ENCODE measurements at regions not wholly inside any gene's neighbourhood (a gene's known extent, or its start where the extent isn't known, plus 50 kb on each side); places are given as distances from the start of the nearest gene placed in this dataset.
"Not testable (repeated sequence)": the region's sequence is repeated elsewhere in the genome, so short reads cannot be mapped to it uniquely, and the experiment has no call there.

GRCh38 chr2:215831296-215831913 lies 181.9 kb downstream of the MREG start:
- TF ChIP-seq ZNF274 (IDR thresholded peaks at IDR 0.05; ENCODE audit: low read depth, low read length): no peak
- H3K4me3 ChIP-seq (ENCODE audit: low read length): peak overlapping the region; percentile 31; the same call in 1 of the 2 replicates

- TF ChIP-seq ZNF274 (IDR thresholded peaks at IDR 0.05; ENCODE audit: low read depth, low read length): no peak
- no peak overlapping the region for H3K4me3 ChIP-seq (ENCODE audit: low read length)
Measured at GRCh38 chr2:215830304-215830703, 183.0 kb downstream of the MREG start.

GRCh38 chr2:215829261-215829660 lies 184.1 kb downstream of the MREG start:
- no peak overlapping the region for H3K4me3 ChIP-seq (ENCODE audit: low read length)
- no peak for TF ChIP-seq ZNF274 (IDR thresholded peaks at IDR 0.05; ENCODE audit: low read depth, low read length)

- TF ChIP-seq ZNF274 (IDR thresholded peaks at IDR 0.05; ENCODE audit: low read depth, low read length): no peak
- no peak overlapping the region for H3K4me3 ChIP-seq (ENCODE audit: low read length)
Measured at GRCh38 chr2:215828528-215829184, 184.7 kb downstream of the MREG start.

- TF ChIP-seq ZNF274 (IDR thresholded peaks at IDR 0.05; ENCODE audit: low read depth, low read length): no peak
- no peak overlapping the region for H3K4me3 ChIP-seq (ENCODE audit: low read length)
Measured at GRCh38 chr2:215826838-215827441, 186.4 kb downstream of the MREG start.

GRCh38 chr2:215826376-215826775 lies 187.0 kb downstream of the MREG start:
- H3K4me3 ChIP-seq (ENCODE audit: low read length): no peak overlapping the region
- TF ChIP-seq ZNF274 (IDR thresholded peaks at IDR 0.05; ENCODE audit: low read depth, low read length): no peak

- no peak for TF ChIP-seq ZNF274 (IDR thresholded peaks at IDR 0.05; ENCODE audit: low read depth, low read length)
- H3K4me3 ChIP-seq (ENCODE audit: low read length): no peak overlapping the region
Measured at GRCh38 chr2:215825707-215826106, 187.6 kb downstream of the MREG start.

GRCh38 chr2:215821298-215821697 lies 192.1 kb downstream of the MREG start:
- H3K4me3 ChIP-seq (ENCODE audit: low read length): not testable (repeated sequence)

GRCh38 chr2:215819713-215820112 lies 193.6 kb downstream of the MREG start:
- not testable (repeated sequence) for H3K4me3 ChIP-seq (ENCODE audit: low read length)

- H3K4me3 ChIP-seq (ENCODE audit: low read length): no peak overlapping the region
- TF ChIP-seq ZNF274 (IDR thresholded peaks at IDR 0.05; ENCODE audit: low read depth, low read length): no peak
Measured at GRCh38 chr2:215817046-215817445, 196.3 kb downstream of the MREG start.

- TF ChIP-seq ZNF274 (IDR thresholded peaks at IDR 0.05; ENCODE audit: low read depth, low read length): no peak
- H3K4me3 ChIP-seq (ENCODE audit: low read length): no peak overlapping the region
Measured at GRCh38 chr2:215816424-215816823, 196.9 kb downstream of the MREG start.

- no peak overlapping the region for H3K4me3 ChIP-seq (ENCODE audit: low read length)
- no peak for TF ChIP-seq ZNF274 (IDR thresholded peaks at IDR 0.05; ENCODE audit: low read depth, low read length)
Measured at GRCh38 chr2:215815960-215816359, 197.4 kb downstream of the MREG start.

GRCh38 chr2:215812966-215813365 lies 200.4 kb downstream of the MREG start:
- no peak for TF ChIP-seq ZNF274 (IDR thresholded peaks at IDR 0.05; ENCODE audit: low read depth, low read length)

GRCh38 chr2:215811409-215812345 lies 201.7 kb downstream of the MREG start:
- TF ChIP-seq ZNF274 (IDR thresholded peaks at IDR 0.05; ENCODE audit: low read depth, low read length): no peak
- peak overlapping the region; percentile 60; the same call in 1 of the 2 replicates for H3K4me3 ChIP-seq (ENCODE audit: low read length)

More at GRCh38 chr2:215812966-215813365, 200.4 kb downstream of the MREG start:
- no peak overlapping the region for H3K4me3 ChIP-seq (ENCODE audit: low read length)
